ENCODE measurements at regions not wholly inside any gene's neighbourhood (a gene's known extent, or its start where the extent isn't known, plus 50 kb on each side); places are given as distances from the start of the nearest gene placed in this dataset.

GRCh38 chr12:20077618-20078017 lies 290.7 kb upstream of the PDE3A start:
- TF ChIP-seq POLR2A (IDR thresholded peaks at IDR 0.05; ENCODE audit: low read depth, low read length) (no peak), TAF1 (IDR thresholded peaks at IDR 0.05; ENCODE audit: borderline replicate concordance, low read depth, low read length) (no peak), POLR2AphosphoS5 (IDR thresholded peaks at IDR 0.05; ENCODE audit: low read depth, low read length) (no peak)

All from GM12892 (cell line).